MCF 10A (cell line): ENCODE measurements at regions not wholly inside any gene's neighbourhood (a gene's known extent, or its start where the extent isn't known, plus 50 kb on each side); places are given as distances from the start of the nearest gene placed in this dataset.

Experiments used
- BruUV-seq: library from RNA; stranded (reverse); fragments of 400-500 nt; replicated peaks from 2 replicates; lab custom pipeline; 2021; lab: Mats Ljungman, UMichigan
- CTCF ChIA-PET: fragments of 300-600 bp; sonication (Branson Sonifier 250); formaldehyde crosslinking; extraction: SDS; loops from one replicate; lab custom pipeline; 2021; ENCODE audit warnings: antibody characterized with exemption, inconsistent platforms; lab: Yijun Ruan, JAX
- POLR2A ChIA-PET: fragments of 300-600, 350-650 bp; sonication (Branson Sonifier 250); formaldehyde crosslinking; extraction: SDS; loops from one replicate; lab custom pipeline; 2020; ENCODE audit warnings: antibody characterized with exemption, inconsistent platforms; lab: Yijun Ruan, JAX
- DNase-seq: peaks from one replicate; pipeline ENCODE4 v3.0.0-alpha.2; 2018; ENCODE audit not compliant: unreplicated experiment
- H3K27ac Mint-ChIP-seq: one replicate; pipeline ENCODE4 v1.8.0; 2022; ENCODE audit warnings: mild to moderate bottlenecking, low read depth, mixed read lengths; ENCODE audit not compliant: unreplicated experiment
- H3K27me3 Mint-ChIP-seq: one replicate; pipeline ENCODE4 v1.8.0; 2022; ENCODE audit warnings: mixed read lengths; ENCODE audit not compliant: insufficient read depth, unreplicated experiment
- H3K36me3 Mint-ChIP-seq: one replicate; pipeline ENCODE4 v1.8.0; 2022; ENCODE audit warnings: mild to moderate bottlenecking, moderate library complexity, mixed read lengths; ENCODE audit not compliant: insufficient read depth, unreplicated experiment
- H3K4me1 Mint-ChIP-seq: one replicate; pipeline ENCODE4 v1.8.0; 2022; ENCODE audit warnings: mixed read lengths; ENCODE audit not compliant: insufficient read depth, unreplicated experiment
- H3K4me3 Mint-ChIP-seq: one replicate; pipeline ENCODE4 v1.8.0; 2022; ENCODE audit warnings: mild to moderate bottlenecking, moderate library complexity, mixed read lengths; ENCODE audit not compliant: unreplicated experiment
- H3K9me3 Mint-ChIP-seq: one replicate; pipeline ENCODE4 v1.8.0; 2022; ENCODE audit warnings: mixed read lengths; ENCODE audit not compliant: unreplicated experiment
- CTCF ChIP-seq: fragments of 200-600 bp; IDR thresholded peaks from one replicate; pipeline ENCODE4 v1.8.0; 2022; ENCODE audit warnings: antibody characterized with exemption, mild to moderate bottlenecking; ENCODE audit not compliant: unreplicated experiment
- intact Hi-C: fragments of 100-400 bp; cut with micrococcal nuclease; formaldehyde crosslinking; loops from 2 replicates; pipeline ENCODE4 v1.14.1; 2022

GRCh38 chr3:66675366-66675765 lies 174.5 kb upstream of the LRIG1 start:
- intact Hi-C loops = no loop called here
- Mint-ChIP-seq H3K4me1 (peaks cover 4% of the 10 kb centered on the region), H3K27ac (no peak overlapping the region), H3K4me3 (no peak overlapping the region), H3K9me3 (peaks cover under 1% of the 10 kb centered on the region), H3K36me3 (no peaks in the 10 kb centered on the region), H3K27me3 (no peaks in the 10 kb centered on the region)
- peak; percentile 7 for DNase-seq
- no peak for TF ChIP-seq CTCF
- CTCF ChIA-PET = interaction anchor here (0.6 kb wide), 1 partner anchor 93 kb away, joined by 3 read pairs; no protein-coding TSS in a partner anchor
- no TSS peak for BruUV-seq
- POLR2A ChIA-PET = no interaction called here

- Mint-ChIP-seq H3K4me3 (no peak overlapping the region), H3K9me3 (no peaks in the 10 kb centered on the region), H3K4me1 (peaks cover 5% of the 10 kb centered on the region), H3K27ac (no peak overlapping the region), H3K36me3 (no peaks in the 10 kb centered on the region), H3K27me3 (no peaks in the 10 kb centered on the region)
- TF ChIP-seq CTCF = no peak
- intact Hi-C loops = no loop called here
- POLR2A ChIA-PET = no interaction called here
- BruUV-seq = no TSS peak
- CTCF ChIA-PET = no interaction called here
- DNase-seq = no peak
These were observed 191.4 kb upstream of the LRIG1 start for GRCh38 chr3:66692042-66692765.

- no peak overlapping the region for H3K4me3 Mint-ChIP-seq
- H3K27ac Mint-ChIP-seq = no peak overlapping the region
- no peaks in the 10 kb centered on the region for H3K36me3 Mint-ChIP-seq
- no peak for DNase-seq
- TF ChIP-seq CTCF = no peak
- ChIA-PET CTCF (no interaction called here), POLR2A (no interaction called here)
- BruUV-seq = no TSS peak
- H3K27me3 Mint-ChIP-seq = no peaks in the 10 kb centered on the region
- no peaks in the 10 kb centered on the region for H3K9me3 Mint-ChIP-seq
- intact Hi-C loops = no loop called here
- peaks cover 5% of the 10 kb centered on the region for H3K4me1 Mint-ChIP-seq
These were observed 191.9 kb upstream of the LRIG1 start for GRCh38 chr3:66692766-66693150.

- H3K36me3 Mint-ChIP-seq = no peaks in the 10 kb centered on the region
- H3K4me1 Mint-ChIP-seq = peaks cover 5% of the 10 kb centered on the region
- H3K9me3 Mint-ChIP-seq = no peaks in the 10 kb centered on the region
- intact Hi-C loops = no loop called here
- no peak overlapping the region for H3K27ac Mint-ChIP-seq
- no peak overlapping the region for H3K4me3 Mint-ChIP-seq
- no peaks in the 10 kb centered on the region for H3K27me3 Mint-ChIP-seq
- no peak for DNase-seq
- ChIA-PET CTCF (interaction anchor here (0.7 kb wide), 1 partner anchor 13 kb away, joined by 4 read pairs; no protein-coding TSS in a partner anchor), POLR2A (no interaction called here)
- TF ChIP-seq CTCF = no peak
- BruUV-seq = no TSS peak
These were observed 192.7 kb upstream of the LRIG1 start for GRCh38 chr3:66693461-66694031.
